Breast epithelium (tissue), 3 donors: ENCODE measurements at regions not wholly inside any gene's neighbourhood (a gene's known extent, or its start where the extent isn't known, plus 50 kb on each side); places are given as distances from the start of the nearest gene placed in this dataset.
"Not testable (repeated sequence)": the region's sequence is repeated elsewhere in the genome, so short reads cannot be mapped to it uniquely, and the experiment has no call there.

ENCODE experiments used
- POLR2A ChIP-seq: fragments of 450-650 bp; IDR thresholded peaks from one replicate; pipeline ENCODE4 v1.6.1; 2016; ENCODE audit warnings: antibody characterized with exemption, mild to moderate bottlenecking, moderate library complexity
- TF ChIP-seq, protein P1 (sequence below), 3 donors: fragments of 450-650 bp; IDR thresholded peaks; one replicate each; pipeline ENCODE4 v1.5.1; 2016 to 2017; ENCODE audit warnings: antibody characterized with exemption in 3 of 3, mild to moderate bottlenecking in 3 of 3, moderate library complexity in 3 of 3

DNA sequence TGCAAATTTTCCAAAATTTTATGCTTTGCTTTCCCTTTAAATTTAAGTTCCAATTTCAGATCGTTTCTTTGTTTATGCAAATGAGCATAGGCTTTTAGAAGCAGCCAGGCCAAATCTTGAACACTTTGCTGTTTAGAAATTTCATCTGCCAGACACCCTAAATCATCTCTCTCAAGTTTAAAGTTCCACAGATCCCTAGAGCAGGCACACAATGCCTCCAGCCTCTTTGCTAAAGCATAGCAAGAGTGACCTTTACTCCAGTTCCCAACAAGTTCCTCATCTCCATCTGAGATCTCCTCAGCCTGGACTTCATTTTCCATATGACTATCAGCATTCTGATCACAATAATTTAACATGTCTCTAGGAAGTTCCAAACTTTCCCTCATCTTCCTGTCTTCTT, 254.5 kb downstream of the DLL1 start:
- TF ChIP-seq, protein P1, sequence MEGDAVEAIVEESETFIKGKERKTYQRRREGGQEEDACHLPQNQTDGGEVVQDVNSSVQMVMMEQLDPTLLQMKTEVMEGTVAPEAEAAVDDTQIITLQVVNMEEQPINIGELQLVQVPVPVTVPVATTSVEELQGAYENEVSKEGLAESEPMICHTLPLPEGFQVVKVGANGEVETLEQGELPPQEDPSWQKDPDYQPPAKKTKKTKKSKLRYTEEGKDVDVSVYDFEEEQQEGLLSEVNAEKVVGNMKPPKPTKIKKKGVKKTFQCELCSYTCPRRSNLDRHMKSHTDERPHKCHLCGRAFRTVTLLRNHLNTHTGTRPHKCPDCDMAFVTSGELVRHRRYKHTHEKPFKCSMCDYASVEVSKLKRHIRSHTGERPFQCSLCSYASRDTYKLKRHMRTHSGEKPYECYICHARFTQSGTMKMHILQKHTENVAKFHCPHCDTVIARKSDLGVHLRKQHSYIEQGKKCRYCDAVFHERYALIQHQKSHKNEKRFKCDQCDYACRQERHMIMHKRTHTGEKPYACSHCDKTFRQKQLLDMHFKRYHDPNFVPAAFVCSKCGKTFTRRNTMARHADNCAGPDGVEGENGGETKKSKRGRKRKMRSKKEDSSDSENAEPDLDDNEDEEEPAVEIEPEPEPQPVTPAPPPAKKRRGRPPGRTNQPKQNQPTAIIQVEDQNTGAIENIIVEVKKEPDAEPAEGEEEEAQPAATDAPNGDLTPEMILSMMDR (IDR thresholded peaks at IDR 0.05): not testable (repeated sequence)
- TF ChIP-seq POLR2A: not testable (repeated sequence)
